ENCODE measurements at regions not wholly inside any gene's neighbourhood (a gene's known extent, or its start where the extent isn't known, plus 50 kb on each side); places are given as distances from the start of the nearest gene placed in this dataset.

GRCh38 chr15:75145027-75145841 is 56.4 kb upstream of the C15orf39 start:
- no peak for TF ChIP-seq CTCF (IDR thresholded peaks at IDR 0.05)
- TF ChIP-seq POLR2A (IDR thresholded peaks at IDR 0.05): no peak
